HG03558 (cell line): ENCODE measurements at regions not wholly inside any gene's neighbourhood (a gene's known extent, or its start where the extent isn't known, plus 50 kb on each side); places are given as distances from the start of the nearest gene placed in this dataset.

Experiments
- ATAC-seq: cut with Tn5 transposase; IDR thresholded peaks from one replicate; pipeline ENCODE4 v1.9.1; 2021; ENCODE audit warnings: moderate number of reproducible peaks; ENCODE audit not compliant: unreplicated experiment; ENCODE audit errors: extremely low read depth

- ATAC-seq, result no peak
Measured at GRCh38 chr1:95948023-95948422, 714.0 kb downstream of the RWDD3 start.

GRCh38 chr1:95951371-95952102, 717.5 kb downstream of the RWDD3 start:
- ATAC-seq, result no peak

- ATAC-seq, result no peak
Measured at GRCh38 chr1:95953015-95953414, 719.0 kb downstream of the RWDD3 start.

- no peak for ATAC-seq
Measured at GRCh38 chr1:95954585-95954984, 720.6 kb downstream of the RWDD3 start.

GRCh38 chr1:95956215-95956614, 722.2 kb downstream of the RWDD3 start:
- ATAC-seq, result no peak

- no peak for ATAC-seq
Measured at GRCh38 chr1:95957748-95958147, 723.7 kb downstream of the RWDD3 start.

GRCh38 chr1:95966866-95967265, 732.9 kb downstream of the RWDD3 start:
- no peak for ATAC-seq

- no peak for ATAC-seq
Measured at GRCh38 chr1:95974586-95974985, 740.6 kb downstream of the RWDD3 start.

GRCh38 chr1:95982711-95983110, 738.9 kb upstream of the PTBP2 start:
- no peak for ATAC-seq

GRCh38 chr1:95983831-95984230, 737.8 kb upstream of the PTBP2 start:
- ATAC-seq, result no peak

- no peak for ATAC-seq
Measured at GRCh38 chr1:95984798-95985374, 736.7 kb upstream of the PTBP2 start.

- no peak for ATAC-seq
Measured at GRCh38 chr1:95990033-95990432, 731.6 kb upstream of the PTBP2 start.

- ATAC-seq, result no peak
Measured at GRCh38 chr1:95991787-95992520, 729.6 kb upstream of the PTBP2 start.

- no peak for ATAC-seq
Measured at GRCh38 chr1:95994643-95995042, 726.9 kb upstream of the PTBP2 start.

GRCh38 chr1:96002201-96002600, 719.4 kb upstream of the PTBP2 start:
- ATAC-seq, result no peak

GRCh38 chr1:96002969-96003964, 718.3 kb upstream of the PTBP2 start:
- ATAC-seq, result no peak

- no peak for ATAC-seq
Measured at GRCh38 chr1:96009831-96010434, 711.7 kb upstream of the PTBP2 start.

GRCh38 chr1:96011606-96012005, 710.0 kb upstream of the PTBP2 start:
- no peak for ATAC-seq

- ATAC-seq, result no peak
Measured at GRCh38 chr1:96016219-96016618, 705.4 kb upstream of the PTBP2 start.

- no peak for ATAC-seq
Measured at GRCh38 chr1:96020378-96020777, 701.2 kb upstream of the PTBP2 start.
